DMS153 (cell line): ENCODE measurements at regions not wholly inside any gene's neighbourhood (a gene's known extent, or its start where the extent isn't known, plus 50 kb on each side); places are given as distances from the start of the nearest gene placed in this dataset.
"Not testable (repeated sequence)": the region's sequence is repeated elsewhere in the genome, so short reads cannot be mapped to it uniquely, and the experiment has no call there.

ENCODE experiments used
- DNase-seq: peaks from one replicate; lab custom pipeline; 2025; lab: John Stamatoyannopoulos, UW

DNA sequence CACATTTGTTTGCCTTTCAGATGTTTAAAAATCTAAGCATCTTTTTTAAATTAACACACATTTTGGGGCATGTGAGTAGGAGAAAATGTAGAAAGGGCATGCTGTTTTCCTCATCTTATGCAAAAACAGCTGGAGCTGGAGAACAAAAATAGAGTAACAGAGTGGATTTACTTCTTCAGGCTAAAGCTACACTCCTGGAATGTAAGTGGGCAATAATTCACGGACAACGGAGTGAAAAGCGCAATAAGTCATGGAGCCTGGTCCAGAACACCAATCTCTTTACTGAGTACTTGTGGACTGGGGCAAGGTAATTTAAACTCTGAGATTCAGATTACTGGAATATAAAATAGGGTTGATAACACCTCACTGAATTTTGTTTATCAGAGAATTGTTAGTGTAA, 1018.8 kb upstream of the HS3ST1 start:
- DNase-seq: no peak

DNA sequence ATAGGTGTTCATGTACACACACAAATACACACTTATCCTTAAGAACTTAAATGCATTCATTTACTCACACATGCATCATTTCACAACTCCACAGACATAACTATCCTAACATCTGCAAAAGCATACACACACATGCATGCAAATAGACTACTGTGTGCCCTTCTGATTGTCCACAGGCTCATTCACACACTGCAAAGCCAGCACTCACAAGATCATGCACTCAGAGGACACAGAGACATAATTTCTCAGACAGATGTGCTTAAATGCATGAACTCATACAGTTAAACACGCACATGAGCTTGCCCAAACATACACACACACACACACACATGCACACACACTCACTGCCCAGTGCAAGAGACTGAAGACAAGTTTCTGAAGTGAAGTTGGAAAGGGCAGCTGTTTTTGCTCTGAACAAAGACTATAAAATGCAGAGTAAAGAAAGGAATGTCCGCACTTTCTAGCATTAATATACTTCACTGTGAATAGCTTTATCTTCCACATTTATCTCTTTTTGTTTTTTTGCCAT, 1018.0 kb upstream of the HS3ST1 start:
- DNase-seq: no peak

DNA sequence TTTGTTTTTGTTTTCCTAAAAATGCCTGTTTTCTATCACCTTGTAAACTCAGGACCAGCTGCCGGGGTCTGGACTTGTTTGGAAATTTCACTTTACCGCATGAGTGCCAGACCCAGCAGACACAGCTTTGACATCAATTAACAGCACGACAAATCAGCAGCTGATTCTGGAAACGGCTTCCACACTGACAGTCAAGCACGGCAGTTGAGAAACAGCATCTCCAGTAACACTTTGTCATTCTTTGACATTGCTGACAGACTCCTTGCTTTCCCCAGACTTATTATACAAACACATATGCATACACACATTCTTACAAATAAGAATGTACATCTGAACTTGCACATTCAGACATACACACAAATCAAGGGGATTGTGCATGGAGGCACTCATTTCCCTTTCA, 1017.6 kb upstream of the HS3ST1 start:
- no peak for DNase-seq

DNA sequence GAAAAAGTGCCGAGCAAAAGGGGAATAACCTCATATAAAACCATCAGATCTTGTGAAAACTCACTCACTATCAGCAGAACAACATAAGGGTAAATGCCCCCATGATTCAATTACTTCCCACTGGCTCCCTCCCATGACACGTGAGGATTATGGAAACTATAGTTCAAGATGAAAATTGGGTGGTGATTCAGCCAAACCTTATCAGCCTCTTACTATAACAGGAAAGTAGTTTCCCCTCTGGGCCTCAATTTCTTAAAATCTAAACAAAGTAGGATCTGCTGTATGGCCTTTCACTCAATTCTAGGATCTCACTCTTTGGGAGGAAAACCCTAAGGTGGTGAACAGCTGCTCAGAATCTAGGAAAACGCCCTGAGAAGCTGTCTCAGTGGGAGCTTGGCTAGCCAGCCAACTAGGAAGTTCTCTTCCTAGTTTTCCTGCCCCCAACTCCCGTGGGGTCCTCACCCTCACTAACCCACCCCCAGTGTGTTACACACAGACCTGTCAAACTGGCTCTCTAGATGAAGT, 1017.1 kb upstream of the HS3ST1 start:
- no peak for DNase-seq

DNA sequence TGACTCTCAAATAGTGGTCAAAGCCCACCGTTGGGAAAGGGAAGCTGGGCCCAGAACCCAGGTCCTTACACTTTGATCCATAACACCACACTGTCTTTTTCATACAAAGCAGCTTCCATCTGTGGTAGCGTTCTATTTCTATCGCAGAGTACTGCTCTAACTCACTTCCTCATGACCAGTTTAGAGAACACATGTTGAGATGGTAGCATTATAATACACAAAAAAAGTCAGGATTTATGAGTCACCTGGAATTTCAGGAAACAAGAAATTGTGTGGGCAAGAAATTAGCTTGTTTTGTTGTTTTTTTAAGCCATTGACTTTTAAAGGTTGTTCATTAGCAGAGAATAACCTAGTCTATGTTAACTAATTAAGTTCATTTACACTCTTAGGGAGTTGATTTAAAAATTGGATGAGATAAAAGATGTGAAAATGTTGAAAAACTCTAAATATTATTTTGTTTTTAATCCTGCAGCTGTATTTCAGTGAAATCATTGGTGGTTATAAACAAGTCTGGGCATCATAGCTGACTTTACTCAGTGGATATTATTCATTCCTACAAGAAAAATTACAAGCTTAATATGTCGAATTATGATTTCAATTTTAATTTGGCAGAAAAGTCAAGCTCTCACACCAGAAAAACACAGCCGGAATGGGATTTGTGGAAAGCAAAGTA, 1011.1 kb upstream of the HS3ST1 start:
- no peak for DNase-seq

DNA sequence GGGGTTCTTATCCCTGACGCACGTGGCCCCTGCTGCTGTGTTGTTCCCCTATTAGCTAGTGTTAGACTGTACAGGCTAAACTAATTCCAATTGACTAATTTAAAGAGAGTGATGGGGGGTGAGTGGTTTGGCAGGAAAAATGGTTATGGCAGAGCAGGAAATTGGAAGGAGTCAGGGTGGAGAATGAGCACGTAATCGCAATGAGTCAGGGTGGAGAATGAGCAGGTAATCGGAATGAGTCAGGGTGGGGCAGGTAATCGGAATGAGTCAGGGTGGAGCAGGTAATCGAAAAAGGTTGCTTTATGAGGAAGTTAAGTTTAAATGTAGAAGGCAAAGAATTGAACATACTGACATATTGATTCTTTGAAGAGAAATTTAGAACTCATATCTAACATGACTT, 1002.6 kb upstream of the HS3ST1 start:
- not testable (repeated sequence) for DNase-seq

DNA sequence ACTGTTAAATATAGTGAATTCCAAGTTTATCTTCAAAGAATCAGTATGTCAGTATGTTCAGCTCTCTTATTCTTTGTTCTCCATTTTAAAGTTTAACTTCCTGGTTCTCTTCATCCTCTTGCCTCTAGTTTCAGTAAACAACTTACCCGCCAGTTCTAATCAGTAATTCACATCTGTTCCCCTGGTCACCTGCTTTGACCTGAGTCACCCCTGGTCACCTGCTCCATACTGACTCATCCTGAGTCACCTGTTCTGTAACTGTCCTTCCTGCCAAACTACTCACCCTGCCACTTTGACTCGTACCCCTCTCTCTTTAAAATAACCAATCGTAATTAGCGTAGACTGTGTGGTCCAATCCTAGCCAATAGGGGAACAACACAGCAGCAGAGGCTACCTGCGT, 992.7 kb upstream of the HS3ST1 start:
- no peak for DNase-seq

DNA sequence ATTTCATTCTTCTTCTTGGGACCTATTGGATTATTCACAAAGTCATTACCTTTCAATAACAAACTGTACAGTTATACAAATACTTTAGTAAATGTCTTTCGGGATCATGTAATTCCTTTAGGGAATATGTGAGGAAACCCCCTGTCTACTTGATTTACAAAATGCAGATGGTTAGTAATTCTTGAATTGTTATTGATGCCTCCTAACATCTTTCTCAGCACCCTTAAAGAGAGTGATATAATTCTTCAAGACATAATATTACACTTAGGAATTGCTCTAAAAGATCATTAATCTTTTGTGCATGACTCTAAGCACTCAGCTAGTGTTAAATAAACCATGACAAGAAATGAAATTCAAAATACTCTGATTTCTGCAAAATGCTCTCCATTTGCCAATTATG, 988.1 kb upstream of the HS3ST1 start:
- DNase-seq: no peak

DNA sequence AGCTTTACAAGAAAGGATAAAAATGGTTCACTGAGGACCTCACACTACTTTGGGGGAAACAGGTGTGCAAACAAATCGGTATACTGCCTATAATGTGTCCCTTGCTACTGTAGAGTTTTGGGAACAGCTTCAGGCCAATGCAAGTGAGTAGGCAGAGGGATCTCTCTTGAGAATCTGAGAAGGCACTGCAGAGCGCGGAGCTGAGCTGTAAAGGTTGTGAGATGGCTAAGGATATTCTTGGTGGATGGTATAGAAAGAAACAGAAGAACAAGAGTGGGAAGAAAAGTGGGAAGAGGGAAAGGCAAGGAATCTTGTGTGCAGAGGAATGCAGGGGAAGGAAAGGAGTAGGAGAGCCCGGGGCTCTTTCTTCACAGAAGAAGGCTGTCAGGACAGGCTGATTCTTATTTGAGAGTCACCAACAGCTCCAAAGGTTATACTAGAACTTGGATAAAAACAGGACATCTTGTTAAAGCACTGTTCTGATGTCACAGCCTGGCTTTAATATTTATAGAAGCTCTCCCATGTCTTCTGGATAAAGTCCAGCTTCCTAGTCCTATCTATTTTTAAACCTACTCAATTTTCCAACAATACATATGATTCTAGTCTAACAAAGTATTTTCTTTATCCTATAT, 985.6 kb upstream of the HS3ST1 start:
- no peak for DNase-seq

DNA sequence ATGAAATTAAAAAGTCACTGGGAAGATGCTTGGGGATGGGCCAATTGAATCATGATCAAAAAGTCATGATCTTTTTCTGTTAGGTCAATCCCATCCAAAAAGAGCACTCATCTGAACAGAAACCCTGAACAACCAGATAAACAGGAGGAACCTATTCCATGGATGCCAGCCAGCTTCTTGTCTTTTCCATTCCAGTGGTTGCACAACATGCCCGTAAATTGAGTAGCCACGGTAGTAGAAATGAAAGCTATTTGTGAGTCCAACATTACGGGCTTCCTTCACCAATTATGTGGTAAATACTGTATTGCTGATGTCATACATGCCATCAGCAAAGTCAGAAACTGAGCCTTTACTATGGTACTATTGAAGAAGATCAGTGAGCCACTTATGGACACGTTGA, 982.4 kb upstream of the HS3ST1 start:
- DNase-seq: no peak

DNA sequence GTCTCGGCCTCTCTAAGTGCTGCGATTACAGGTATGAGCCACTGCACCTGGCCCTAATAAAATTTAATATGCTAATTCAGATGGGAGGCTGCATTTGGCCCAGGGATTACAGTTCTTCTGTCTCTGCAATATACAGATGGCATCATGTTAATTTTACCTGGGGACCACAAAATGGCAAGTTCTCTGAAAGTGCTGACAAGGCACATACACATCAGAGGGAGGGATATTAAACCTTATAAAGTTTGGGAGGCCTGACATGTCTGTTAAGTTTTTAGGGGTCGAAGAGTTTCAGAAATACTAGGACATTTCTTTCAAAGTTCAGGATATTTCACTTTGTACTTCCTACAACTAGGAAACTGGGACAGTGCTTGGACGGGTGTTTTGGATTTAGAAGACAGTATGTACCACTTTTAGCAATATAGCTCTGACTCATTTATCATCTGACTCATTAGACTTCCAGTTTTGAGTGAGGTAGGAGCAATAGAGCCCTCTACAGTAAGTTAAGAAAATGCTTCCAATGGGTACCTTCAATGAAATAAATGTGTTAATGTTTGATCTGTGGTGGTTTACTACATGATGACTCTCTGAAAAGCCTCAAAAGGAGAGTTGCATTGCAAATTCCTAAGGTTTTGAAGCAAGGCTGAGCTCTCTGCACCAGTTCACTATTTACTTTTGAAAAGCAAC, 981.0 kb upstream of the HS3ST1 start:
- DNase-seq: no peak

DNA sequence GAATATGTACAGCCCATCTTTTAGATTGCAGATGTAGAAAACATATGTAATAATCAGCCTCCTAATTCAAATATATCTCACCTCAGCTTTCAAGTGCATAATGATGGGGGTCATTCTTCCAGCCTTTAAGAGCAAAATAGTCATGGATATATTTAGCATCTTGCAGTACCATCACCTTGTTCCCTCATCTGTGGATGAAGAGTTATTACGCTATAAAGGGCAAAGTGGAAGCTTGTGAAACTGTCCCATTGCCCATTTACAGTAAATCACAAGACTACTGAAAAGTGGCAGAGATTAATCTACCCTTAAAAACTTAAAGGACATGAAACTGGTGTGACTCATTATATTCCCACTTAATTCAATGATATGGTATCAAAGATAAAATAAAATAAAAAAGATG, 979.7 kb upstream of the HS3ST1 start:
- no peak for DNase-seq

DNA sequence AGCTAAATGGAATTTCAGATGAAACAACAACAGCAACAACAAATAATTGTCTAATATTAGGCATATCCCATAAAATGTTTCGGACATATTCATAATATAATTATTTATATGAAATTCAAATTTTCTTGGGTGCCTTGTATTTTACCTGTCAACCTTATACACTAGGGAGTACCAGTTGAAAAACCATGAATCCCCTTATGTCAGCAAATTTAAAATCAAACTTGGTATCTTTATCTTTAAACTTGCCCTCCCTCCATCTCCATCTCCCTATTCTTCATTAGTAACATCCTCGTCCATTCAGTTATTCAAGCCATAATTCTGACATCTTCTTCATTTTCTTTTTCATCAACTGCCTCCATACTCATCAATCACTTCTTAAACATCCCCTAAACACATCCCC, 974.5 kb upstream of the HS3ST1 start:
- DNase-seq: no peak

DNA sequence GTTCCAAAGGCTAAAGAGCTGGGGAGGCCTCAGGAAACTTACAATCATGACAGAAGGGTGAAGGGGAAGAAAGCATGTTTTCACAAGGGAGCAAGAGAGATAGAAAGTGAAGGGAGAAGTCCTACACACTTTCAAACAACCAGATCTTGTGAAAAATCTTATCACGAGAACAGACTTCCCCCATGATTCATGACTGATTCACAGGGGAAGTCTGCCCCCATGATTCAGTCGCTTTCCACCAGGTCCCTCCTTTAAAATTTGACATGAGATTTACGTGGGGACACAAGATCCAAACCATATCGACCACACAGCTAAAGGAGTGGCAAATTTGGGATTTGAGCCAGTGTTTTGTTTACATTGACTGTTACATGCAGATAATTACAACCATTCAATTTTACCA, 971.1 kb upstream of the HS3ST1 start:
- no peak for DNase-seq

DNA sequence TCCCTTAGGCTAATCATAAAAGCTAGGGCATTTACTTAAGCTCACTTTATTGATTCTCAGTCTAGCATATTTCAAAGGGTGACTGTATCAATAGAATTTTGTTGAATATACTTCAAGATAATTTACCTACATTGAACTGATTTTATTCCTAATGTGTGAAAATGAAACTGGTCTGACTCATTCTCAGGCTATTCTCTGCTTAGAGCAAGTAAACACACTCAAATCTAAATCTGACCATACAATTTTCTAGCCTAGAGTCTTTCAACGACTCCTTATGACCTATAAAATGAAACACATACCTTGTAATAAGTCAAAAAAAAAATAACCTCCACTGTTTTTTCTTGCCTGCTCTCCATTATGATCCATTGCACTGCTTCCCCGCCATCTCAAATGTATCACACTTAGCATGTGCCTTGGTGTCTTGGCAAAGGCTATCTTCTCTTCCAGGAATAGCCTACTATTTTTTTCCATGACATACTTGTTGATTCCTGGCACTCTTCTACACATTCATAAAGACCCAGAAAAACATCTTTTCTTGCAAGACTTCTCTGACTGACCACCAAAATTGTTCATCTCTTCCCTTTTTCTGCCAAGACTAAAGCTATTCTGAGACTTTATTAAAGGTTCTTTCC, 965.1 kb upstream of the HS3ST1 start:
- no peak for DNase-seq

DNA sequence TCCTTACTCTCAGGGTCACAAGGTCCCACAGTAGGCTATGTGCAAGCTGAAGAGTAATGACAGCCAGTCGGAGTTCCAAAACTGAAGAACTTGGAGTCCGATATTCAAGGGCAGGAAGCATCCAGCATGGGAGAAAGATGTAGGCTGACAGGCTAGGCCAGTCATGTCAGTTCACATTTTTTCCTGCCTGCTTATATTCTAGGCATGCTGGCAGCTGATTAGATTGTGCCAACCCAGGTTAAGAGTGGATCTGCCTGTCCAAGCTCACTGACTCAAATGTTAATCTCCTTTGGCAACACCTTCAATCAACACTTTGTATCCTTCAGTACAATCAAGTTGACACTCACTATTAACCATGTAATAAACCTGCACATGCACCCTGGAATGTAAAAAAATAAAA, 960.9 kb upstream of the HS3ST1 start:
- DNase-seq: no peak

DNA sequence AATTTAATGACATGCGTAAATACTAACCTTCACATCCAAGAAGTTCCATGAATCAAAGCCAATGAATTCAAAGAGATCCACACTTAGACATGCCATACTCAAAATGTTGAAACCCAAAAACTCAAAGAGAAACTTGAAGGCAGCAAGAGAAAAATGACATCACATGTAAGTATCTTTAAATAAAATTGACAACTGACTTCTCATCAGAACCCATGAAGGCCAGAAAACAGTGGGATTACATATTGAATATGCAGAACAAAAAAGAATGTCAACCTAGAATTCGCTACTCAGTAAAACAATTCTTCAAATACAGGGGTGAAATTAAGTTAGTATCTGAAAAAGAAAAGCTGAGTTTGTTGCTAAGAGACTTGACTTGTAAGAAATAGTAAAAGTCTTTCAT, 953.9 kb upstream of the HS3ST1 start:
- no peak for DNase-seq

DNA sequence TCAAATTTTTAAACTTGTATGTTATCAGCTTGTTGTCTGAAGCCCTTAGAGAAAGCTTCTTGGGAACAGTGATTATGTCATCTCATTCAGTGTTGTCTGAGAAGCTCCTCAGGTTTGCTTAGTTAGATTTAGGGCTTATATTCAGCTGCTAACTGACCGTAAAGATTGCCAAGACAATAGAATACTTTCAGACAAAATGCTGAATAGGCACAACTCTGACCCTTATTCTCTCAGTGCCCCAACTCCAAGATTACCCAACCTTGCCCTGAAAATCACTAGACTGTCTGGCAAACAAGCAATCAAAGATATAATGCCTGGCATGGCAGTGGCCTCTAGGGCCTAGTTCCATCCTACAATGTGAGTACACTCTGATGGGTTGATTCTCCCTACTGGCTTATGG, 950.5 kb upstream of the HS3ST1 start:
- no peak for DNase-seq

DNA sequence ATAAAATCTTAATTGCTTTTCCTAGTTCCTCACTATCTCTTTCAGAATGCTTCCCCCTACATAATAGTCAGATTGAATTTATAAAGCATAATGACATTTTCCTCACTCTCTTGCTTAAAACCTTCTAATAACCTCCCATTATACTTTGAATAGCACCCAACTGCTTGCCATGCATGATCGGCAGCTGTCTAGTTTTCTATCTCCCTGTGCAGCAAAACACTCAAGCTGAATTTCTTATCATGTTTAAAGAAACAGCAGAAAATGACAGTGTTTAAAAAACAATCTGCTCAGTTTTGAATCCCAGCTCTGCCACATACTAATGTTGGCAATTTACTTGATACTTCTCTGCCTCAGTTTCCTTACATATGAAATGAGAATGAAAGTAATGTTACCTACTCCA, 947.1 kb upstream of the HS3ST1 start:
- DNase-seq: no peak

DNA sequence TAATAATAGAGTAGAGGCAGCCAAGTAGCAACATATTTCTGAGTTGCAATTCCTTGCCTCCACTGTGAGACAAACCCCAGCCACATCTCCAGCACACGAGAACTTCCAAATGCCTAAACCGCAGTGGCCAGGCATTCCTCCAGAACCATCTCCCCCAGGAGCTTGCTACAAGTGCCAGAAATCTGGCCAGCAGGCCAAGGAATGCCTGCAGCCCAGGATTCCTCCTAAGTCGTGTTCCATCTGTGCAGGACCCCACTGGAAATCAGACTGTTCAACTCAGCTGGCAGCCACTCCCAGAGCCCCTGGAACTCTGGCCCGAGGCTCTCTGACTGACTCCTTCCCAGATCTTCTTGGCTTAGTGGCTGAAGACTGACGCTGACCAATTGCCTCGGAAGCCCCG, 937.2 kb upstream of the HS3ST1 start:
- DNase-seq: not testable (repeated sequence)

DNA sequence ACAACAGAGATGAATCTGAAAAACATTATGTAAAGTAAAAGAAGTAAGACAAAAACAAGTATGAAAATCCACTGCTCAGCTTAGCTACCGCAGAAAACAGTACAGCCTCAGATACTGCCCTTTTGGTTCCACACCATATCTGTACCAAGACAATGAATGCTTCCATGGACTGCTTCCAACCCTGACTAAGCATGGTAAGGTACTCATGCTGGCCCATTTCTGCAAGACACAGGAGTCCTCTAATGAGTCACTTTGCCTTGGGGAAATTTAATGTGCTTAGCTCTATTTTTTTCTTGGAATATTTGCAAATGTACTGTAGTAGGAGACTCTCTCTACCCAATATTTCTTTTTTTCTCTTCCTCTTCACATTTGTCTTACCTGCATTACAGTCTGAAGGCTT, 931.7 kb upstream of the HS3ST1 start:
- no peak for DNase-seq

DNA sequence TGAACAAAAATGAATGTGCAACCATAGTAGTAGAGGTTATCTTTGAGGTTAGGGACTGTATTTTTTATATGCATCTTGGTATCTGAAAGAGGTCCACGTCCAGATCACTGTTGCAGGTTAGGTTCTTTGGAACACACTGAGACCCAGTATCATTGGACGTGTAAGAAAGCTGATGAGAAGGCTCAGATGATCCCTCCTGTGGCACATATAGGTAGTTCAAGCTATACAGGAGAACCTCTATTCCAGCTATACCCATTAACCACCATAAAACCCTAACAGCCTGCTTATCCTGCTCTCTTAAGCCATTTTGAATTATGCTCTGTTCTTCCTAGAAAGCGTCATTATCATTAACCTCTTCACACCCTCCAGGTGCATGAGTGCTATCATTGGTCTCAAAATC, 930.7 kb upstream of the HS3ST1 start:
- DNase-seq: no peak

DNA sequence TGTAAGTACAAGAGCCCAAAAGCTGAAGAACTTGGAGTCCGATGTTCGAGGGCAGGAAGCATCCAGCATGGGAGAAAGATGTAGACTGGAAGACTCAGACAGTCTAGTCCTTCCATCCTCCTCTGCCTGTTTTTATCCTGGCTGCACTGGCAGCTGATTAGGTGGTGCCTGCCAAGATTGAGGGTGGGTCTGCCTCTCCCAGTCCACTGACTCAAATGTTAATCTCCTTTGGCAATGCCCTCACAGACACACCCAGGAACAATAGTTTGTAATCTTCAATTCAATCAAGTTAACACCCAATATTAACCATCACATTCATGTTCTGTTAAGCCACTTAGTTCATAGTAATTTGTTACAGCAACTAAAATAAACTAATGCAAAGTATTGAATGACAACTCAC, 904.4 kb upstream of the HS3ST1 start:
- DNase-seq: not testable (repeated sequence)
